ENCODE measurements at regions not wholly inside any gene's neighbourhood (a gene's known extent, or its start where the extent isn't known, plus 50 kb on each side); places are given as distances from the start of the nearest gene placed in this dataset.

DNA sequence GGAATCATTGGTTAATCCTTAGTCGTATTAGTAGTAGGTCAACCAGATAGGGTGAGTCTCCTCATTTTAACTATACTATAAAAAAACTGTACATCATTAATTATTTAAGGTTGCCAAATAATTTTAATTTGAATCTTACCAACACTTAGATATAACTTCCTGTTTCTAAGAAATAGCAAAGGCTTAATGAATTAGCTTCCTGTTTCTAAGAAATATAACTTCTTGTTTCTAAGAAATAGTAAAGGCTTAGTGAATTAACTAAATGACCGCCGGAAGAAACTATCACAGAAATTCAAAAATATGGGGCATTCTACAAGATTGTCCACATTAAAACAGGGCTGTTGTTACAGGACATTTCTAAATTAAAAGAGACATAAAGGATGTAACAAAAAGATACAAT is 392.9 kb upstream of the FOXG1 start:
- TF ChIP-seq, protein P1, sequence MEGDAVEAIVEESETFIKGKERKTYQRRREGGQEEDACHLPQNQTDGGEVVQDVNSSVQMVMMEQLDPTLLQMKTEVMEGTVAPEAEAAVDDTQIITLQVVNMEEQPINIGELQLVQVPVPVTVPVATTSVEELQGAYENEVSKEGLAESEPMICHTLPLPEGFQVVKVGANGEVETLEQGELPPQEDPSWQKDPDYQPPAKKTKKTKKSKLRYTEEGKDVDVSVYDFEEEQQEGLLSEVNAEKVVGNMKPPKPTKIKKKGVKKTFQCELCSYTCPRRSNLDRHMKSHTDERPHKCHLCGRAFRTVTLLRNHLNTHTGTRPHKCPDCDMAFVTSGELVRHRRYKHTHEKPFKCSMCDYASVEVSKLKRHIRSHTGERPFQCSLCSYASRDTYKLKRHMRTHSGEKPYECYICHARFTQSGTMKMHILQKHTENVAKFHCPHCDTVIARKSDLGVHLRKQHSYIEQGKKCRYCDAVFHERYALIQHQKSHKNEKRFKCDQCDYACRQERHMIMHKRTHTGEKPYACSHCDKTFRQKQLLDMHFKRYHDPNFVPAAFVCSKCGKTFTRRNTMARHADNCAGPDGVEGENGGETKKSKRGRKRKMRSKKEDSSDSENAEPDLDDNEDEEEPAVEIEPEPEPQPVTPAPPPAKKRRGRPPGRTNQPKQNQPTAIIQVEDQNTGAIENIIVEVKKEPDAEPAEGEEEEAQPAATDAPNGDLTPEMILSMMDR (IDR thresholded peaks at IDR 0.05) = no peak
- TF ChIP-seq SIN3A (IDR thresholded peaks at IDR 0.05; ENCODE audit: borderline replicate concordance, insufficient read depth, low read depth, low read length) = no peak
